Stimulated activated CD8-positive, alpha-beta memory T cell treated with anti-CD3 and anti-CD28 coated beads, Interleukin-12 subunit alpha, Interleukin-12 subunit beta, amount 100 ng/mL, for 4 hours (primary cell): ENCODE measurements at regions not wholly inside any gene's neighbourhood (a gene's known extent, or its start where the extent isn't known, plus 50 kb on each side); places are given as distances from the start of the nearest gene placed in this dataset.

ENCODE experiments used
- DNase-seq: peaks from one replicate; pipeline ENCODE4 v3.0.0-alpha.2; 2020; ENCODE audit warnings: low read depth

DNA sequence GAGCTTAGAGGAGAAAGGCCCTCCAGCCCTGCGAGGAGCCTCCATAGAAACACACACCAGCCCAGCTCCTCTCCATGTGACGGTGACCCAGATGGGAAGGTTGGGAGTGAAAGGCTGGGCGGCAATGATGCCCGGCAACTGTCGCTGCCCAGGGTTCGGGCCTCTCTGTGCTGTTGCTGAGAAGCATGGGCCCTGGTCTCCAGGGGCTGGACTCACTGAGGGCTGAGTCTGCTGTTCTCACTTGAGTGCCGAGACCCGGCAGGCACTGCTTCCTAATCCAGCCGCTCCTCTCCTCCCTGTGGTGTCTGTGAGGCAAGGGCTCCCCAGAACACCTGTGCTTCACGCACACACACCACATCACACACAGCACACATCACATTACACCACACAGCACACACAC is 493.6 kb downstream of the GADD45G start:
- DNase-seq = no peak

DNA sequence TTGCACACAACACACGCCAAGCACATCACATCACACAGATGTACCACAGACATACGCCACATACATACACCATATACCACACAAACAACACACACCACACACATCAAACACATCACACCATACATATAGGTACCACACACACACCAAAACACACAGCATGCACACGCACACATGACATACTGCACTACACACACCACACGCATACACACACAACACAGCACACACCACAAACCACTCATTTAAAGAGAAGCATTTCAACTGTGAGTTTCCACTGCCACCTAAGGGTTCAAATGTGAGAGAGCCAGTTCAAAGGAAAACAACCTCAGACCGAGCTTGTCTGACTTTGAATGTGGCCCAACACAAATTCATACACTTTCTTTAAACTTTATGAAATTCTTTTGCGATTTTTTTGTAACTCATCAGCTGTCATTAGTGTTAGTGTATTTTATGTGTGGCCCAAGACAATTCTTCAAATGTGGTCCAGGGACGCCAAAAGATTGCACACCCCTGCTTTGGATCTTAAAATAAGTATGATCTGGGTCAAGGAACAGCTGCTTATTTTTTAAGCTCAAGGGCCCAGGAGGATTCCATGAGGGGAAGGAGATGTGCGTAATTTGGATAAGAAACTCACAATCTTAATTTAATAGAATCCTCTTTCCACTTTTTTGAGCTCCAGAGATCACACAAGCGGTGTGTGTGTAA is 494.6 kb downstream of the GADD45G start:
- DNase-seq = no peak

GRCh38 chr9:90100014-90100413 is 495.2 kb downstream of the GADD45G start:
- DNase-seq = no peak

DNA sequence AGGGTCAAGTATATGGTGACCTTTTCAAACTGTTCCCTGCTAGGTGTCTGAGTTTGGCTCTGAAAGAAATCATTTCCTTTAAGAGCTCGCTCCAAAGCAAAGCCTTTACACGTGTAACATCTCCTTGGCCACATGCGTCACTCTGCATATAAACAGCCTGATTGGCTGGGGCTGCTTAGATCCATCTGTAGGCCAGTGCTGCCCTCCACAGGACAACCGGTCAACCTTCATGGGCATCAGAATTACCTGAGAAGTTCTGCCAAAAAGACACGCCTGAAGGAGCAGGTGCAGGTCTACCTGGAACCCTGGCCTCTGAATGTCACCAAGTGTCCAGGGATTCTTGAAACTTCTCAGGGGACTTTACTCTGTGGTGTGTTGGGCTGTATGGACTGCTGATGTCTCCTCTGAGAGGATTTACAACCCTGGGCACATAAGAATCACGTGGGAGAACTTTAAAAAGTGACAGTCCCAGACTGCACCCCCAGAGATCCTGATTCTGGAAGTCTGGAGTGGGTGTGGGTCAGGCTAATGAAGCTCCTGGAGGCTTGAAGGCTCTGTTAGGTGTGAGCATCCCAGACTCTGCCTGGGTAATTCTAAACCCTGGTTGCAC is 497.6 kb downstream of the GADD45G start:
- peak; percentile 37 for DNase-seq

- no peak for DNase-seq
Measured at GRCh38 chr9:90103771-90104170, 499.0 kb downstream of the GADD45G start.

- DNase-seq = no peak
Measured at GRCh38 chr9:90105773-90106172, 501.0 kb downstream of the GADD45G start.

GRCh38 chr9:90107040-90107725 is 502.4 kb downstream of the GADD45G start:
- no peak for DNase-seq

DNA sequence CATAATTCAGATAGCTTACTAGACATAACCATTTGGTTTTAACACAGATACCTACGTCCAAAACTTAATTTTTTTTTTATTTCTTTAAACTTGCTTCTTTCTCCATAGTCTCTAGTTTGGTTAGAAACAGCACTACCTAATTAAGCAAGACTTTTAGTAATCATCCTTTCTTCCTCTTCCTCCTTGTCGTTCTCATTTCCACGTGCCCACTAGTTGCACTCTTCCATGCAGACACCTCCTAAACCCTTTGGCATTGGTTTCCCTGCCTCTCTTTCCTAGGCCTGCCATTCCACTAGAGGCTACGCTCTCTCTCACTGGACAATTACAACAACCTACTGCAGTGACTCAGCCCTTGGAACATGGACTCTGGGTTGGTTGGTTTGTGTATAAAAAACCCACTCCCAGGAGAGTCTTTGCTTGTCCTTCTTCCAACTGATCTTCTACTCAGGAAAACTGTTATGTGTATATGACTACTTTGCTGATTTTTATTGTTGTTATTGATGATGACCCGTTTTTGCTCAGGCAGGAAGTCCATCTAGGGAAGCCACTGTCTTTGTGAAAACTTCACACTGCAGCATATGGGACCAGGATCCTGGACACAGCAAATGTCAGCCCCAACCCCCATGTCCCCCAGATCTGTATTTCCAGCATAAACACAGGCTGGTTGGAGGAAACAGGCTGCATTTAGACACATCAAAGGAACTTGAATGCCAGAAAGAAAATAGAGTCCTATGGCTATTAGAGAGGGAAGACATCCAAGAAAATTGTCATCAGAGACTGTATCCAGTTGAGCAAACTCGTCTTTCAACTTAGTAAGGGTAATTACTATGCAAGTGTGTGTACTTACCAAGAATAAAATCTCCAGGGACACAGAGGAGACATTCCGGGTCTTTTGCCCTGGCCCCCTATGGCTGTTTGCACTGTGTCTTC is 503.2 kb downstream of the GADD45G start:
- no peak for DNase-seq

DNA sequence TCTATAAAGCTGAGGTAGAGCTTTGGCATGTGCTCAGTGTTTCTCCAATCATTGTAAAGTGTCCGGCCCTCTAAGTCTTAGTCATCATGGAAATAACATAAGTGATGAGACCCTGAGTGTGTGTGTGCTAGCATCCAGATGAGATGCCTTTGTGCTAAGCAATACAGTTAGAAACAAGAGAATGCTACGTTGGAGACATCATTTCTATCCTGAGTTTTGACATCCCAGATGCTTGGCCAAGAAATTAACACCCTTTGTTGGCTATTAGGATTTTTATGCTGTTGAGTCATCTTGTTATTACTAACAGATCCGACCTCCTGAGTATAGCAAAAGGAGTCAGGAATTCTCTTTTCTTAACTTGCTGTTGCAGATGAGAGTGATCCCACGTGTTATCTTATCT is 508.0 kb downstream of the GADD45G start:
- DNase-seq = no peak

- DNase-seq = no peak
Measured at GRCh38 chr9:90114641-90115425, 510.0 kb downstream of the GADD45G start.

DNA sequence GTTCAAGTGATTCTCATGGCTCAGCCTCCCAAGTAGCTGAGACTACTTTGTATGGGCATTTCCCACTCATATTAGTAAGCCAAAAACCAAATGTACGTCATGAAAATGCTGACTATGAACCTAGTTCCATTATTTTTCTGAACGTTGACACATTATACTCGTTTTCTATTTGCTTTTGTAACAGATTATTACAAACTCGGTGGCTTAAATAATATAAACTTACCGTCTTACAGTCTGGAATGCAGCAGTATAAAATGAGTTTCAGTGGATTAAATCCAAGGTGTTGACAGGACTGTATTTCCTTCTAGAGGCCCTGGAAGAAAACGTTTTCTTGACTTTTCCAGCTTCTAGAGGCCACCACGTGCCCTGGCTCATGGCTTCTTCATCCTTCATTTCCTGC is 517.0 kb downstream of the GADD45G start:
- no peak for DNase-seq

GRCh38 chr9:90124961-90125360 is 517.7 kb downstream of the DIRAS2 start:
- DNase-seq = no peak

GRCh38 chr9:90127923-90128322 is 514.7 kb downstream of the DIRAS2 start:
- DNase-seq = no peak

DNA sequence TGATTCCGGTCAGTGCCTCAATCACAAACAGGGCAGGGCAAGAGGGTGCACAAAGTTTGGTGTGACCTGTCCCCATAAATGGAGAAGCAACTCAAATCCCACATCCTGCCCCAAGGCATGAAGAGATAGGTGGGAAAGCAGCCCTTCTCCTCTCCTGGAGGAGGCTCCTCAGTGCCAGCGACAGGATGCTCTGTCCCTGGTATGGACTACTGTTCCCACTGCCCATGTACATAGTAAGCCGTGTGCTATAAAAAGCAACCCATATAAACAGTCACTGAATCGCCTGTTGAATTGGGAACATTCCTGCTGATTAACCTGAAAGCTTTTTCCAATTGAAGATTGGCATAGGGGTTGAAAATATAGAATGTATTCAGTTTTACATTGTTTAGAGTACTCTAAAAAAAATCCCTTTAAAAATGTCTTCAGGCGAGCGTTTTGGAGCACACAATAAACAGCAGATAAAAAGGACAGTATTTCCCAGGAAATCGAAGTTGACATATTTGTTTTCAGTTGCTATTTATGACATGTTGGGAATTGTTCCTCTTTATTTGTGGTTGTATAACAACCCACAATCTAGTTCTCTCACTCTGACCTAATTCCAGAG is 513.9 kb downstream of the DIRAS2 start:
- no peak for DNase-seq

DNA sequence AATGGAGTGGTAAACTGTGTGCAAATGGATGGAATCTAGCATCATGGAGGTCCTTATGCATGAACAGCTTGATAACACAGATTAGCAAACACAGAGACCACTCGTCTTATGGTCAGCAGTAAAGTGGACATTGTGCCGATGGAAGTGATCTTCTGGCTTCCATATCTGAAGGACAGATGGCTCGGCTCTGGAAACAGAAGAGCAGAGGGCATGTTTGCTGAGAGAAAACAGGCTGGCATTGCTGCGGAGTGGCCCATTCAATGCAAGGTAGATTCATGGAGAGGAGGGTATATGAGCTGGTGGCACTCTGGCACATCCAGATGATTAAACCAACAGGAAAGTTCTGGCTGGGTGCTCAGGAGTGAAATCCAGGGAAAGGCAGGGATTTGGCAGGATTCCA is 513.2 kb downstream of the DIRAS2 start:
- DNase-seq = no peak

- no peak for DNase-seq
Measured at GRCh38 chr9:90131568-90131967, 511.1 kb downstream of the DIRAS2 start.

DNA sequence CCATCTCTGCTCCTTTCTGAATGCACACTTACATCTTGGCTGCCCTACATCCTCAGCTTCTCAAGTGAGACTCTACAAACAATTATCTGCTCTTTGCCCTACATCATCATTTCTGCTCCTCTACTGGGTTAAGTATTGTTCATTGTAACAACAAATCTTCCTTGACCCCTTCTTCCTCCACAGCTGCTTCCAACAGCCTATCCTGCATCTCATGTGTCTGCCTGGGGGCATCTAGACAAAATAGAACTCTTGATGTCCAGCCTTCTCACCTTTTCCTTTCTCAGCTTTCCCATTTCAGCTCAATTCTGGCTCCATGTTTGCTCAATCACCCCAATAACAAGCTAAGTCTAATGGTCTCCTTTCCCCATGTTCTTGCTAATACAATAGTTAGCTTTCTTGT is 509.8 kb downstream of the DIRAS2 start:
- DNase-seq = no peak

- no peak for DNase-seq
Measured at GRCh38 chr9:90137801-90138200, 504.8 kb downstream of the DIRAS2 start.

GRCh38 chr9:90140131-90140818 is 502.3 kb downstream of the DIRAS2 start:
- DNase-seq = no peak

- no peak for DNase-seq
Measured at GRCh38 chr9:90141723-90142122, 500.9 kb downstream of the DIRAS2 start.

- no peak for DNase-seq
Measured at GRCh38 chr9:90142580-90142979, 500.0 kb downstream of the DIRAS2 start.
